HL-60 (cell line): ENCODE measurements at regions not wholly inside any gene's neighbourhood (a gene's known extent, or its start where the extent isn't known, plus 50 kb on each side); places are given as distances from the start of the nearest gene placed in this dataset.

Source experiments
- DNase-seq, 2 experiments: peaks; one replicate each; pipeline ENCODE4 v3.0.0-alpha.2; 2010 to 2020; ENCODE audit warnings: low read depth in 1 of 2, low spot score in 1 of 2
- H3K27ac ChIP-seq: fragments of 250-450 bp; sonication (Bioruptor Pico); replicated peaks from 2 replicates; pipeline ENCODE4 v1.5.1; 2020; ENCODE audit warnings: mild to moderate bottlenecking, moderate library complexity
- H3K27me3 ChIP-seq: fragments of 250-450 bp; sonication (Bioruptor Pico); 2 replicates; pipeline ENCODE4 v1.5.1; 2021; ENCODE audit warnings: mild to moderate bottlenecking, moderate library complexity; ENCODE audit not compliant: insufficient read depth, poor library complexity, severe bottlenecking
- H3K4me3 ChIP-seq: replicated peaks from 2 replicates; pipeline ENCODE4 v1.5.1; 2011; ENCODE audit warnings: mild to moderate bottlenecking, control low read depth, low read length; ENCODE audit not compliant: insufficient read depth
- CTCF ChIP-seq: IDR thresholded peaks from one replicate; pipeline ENCODE4 v1.5.1; 2011; ENCODE audit warnings: low read length, control low read depth, inconsistent platforms; ENCODE audit not compliant: insufficient read depth
- GABPA ChIP-seq: IDR thresholded peaks from 2 replicates; pipeline ENCODE4 v1.6.1; 2012; ENCODE audit warnings: low read depth
- POLR2AphosphoS5 ChIP-seq: IDR thresholded peaks from 2 replicates; pipeline ENCODE4 v1.6.1; 2012; ENCODE audit warnings: low read depth
- REST ChIP-seq: IDR thresholded peaks from 2 replicates; pipeline ENCODE4 v1.6.1; 2012; ENCODE audit warnings: low read depth; ENCODE audit not compliant: insufficient replicate concordance
- SPI1 ChIP-seq: IDR thresholded peaks from 2 replicates; pipeline ENCODE4 v1.6.1; 2012; ENCODE audit warnings: low read depth, mild to moderate bottlenecking, borderline replicate concordance

DNA sequence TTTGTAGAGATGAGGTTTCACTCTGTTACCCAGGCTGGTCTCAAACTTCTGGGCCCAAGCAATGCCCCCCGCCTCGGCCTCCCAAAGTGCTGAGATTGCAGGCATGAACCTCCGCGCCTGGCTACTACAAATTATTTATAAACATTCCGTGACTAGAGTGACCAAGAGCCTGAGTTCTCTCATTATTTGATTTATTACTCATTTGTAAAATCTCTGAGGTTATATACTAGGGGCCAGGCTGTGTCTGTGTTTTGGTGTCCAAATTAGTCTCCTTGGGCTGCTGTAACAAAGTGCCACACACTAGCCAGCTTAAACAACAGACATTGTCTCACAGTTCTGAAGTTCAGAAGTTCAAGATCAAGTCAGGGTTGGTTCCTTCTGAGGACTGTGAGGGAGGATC, 70.8 kb upstream of the ELAC2 start:
- DNase-seq = no peak
- no peak overlapping the region for H3K4me3 ChIP-seq
- no peak overlapping the region for H3K27ac ChIP-seq
- TF ChIP-seq REST (no peak), CTCF (no peak), POLR2AphosphoS5 (no peak), SPI1 (no peak), GABPA (no peak)
- H3K27me3 ChIP-seq = no peaks in the 10 kb centered on the region

- Histone ChIP-seq H3K4me3 (no peak overlapping the region), H3K27me3 (no peaks in the 10 kb centered on the region), H3K27ac (no peak overlapping the region)
- no peak for DNase-seq
- no peak for TF ChIP-seq REST
- no peak for TF ChIP-seq GABPA
- no peak for TF ChIP-seq CTCF
- TF ChIP-seq POLR2AphosphoS5 = no peak
- TF ChIP-seq SPI1 = no peak
Measured at GRCh38 chr17:13087802-13088201, 70.0 kb upstream of the ELAC2 start.

- TF ChIP-seq GABPA (no peak), REST (no peak), POLR2AphosphoS5 (no peak), CTCF (no peak), SPI1 (no peak)
- H3K27me3 ChIP-seq = no peaks in the 10 kb centered on the region
- no peak for DNase-seq
- no peak overlapping the region for H3K27ac ChIP-seq
- H3K4me3 ChIP-seq = no peak overlapping the region
Measured at GRCh38 chr17:13086142-13086769, 68.4 kb upstream of the ELAC2 start.
